ENCODE measurements at regions not wholly inside any gene's neighbourhood (a gene's known extent, or its start where the extent isn't known, plus 50 kb on each side); places are given as distances from the start of the nearest gene placed in this dataset.

DNA sequence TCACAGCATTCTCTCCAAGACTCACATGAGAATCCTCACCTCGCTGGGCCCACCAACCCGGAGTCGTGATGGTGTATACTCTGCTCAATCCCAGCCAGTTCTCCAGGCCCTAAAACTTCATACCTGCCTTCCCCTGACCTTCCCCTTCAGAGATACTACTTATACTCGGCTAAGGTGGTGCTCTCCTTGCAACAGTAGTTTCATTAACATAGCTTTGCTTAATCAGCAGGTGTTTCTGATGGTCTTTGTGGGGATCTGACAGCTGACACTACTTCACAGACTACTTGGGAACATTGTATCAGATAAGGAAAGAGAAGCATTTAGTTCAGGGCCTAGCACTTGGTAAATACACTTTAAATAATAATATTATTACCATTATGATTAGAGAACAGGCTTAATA, 301.5 kb upstream of the DAB1 start:
- no peak for DNase-seq (ENCODE audit: low spot score)

DNA sequence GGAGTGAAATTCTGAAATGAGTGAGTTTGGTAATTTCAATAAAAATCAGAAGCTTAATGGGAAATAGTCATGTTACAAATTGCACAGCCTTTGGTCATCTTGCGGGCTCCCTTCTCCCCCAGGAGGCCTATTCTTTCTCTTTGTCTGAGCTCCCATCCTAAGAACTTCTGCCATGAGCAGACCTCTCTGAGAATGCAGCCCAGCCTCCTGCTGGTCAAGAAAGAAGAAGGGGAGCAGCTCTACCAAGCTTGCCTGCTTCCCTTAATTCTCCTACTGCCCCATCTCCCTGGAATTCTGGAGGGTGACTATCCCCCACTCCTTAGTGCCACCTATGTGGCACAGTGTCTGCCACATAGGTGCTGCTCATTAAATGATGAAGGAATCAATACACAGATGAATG, 300.7 kb upstream of the DAB1 start:
- DNase-seq (ENCODE audit: low spot score) = no peak

DNA sequence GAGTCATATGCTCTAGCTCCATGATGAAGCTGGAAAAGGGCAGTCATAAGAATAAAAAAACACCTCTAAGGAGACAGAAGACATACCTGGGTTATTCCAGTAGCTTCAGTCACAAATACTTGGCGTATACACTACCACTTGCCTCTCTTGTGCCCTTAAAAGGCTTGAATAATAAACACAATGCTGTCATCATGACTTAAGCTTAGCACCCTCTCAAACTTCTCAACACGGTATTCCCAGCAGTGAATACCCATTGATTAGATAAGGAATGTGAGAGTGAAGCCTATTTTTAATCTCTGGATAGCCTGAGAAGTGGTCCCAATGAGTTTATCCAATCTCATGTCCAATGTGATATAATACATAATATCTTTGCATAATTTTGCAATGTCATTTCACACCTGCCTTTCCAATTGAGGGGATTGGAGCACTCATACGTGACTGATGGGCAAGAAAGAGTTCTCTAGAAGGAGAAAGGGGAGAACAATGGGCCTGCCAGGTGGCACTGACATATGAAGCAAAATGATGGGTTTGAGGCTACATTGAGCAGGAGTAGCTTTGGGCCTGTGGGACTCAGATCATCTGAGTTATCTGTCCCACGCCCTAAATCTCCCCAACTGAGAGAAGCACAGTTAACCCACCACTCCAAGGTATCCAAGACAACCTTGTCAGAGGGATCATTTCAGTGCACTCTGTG, 298.6 kb upstream of the DAB1 start:
- DNase-seq (ENCODE audit: low spot score) = no peak

DNA sequence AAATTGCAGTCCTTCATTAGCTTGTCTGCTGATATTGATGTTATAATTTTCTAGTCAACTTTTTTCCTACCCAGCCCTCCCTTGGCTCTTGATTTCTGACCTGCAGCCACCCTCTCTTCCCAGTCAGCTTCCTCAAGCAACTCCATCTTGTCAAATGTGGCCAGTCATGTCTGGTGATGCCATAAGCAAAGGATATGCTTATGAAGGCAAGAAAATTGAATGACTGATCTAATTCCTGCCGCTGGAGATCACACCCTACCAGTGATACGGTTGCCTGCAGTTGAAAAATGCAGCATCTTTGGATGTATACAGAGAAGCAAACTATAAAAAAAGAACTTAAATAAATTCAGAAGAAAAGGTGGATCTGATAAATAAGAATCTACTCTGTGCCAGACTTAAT, 297.1 kb upstream of the DAB1 start:
- DNase-seq (ENCODE audit: low spot score) = no peak

DNA sequence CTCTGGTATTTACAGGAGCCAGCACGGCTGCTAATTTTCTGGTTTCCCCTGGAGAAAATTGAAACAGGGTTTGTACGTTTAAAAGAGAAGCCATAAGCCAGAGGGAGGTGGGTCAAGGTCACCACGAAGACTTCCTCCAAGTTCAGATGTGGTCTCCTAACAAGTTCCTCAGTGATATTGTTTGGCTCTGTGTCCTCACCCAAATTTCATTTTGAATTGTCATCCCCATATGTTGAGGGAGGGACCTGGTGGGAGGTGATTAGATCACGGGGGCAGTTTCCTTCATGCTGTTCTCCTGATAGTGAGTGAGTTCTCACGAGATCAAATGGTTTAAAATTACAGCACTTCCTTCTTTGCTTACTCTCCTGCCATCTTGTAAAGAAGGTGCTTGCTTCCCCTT, 295.4 kb upstream of the DAB1 start:
- DNase-seq (ENCODE audit: low spot score) = no peak

DNA sequence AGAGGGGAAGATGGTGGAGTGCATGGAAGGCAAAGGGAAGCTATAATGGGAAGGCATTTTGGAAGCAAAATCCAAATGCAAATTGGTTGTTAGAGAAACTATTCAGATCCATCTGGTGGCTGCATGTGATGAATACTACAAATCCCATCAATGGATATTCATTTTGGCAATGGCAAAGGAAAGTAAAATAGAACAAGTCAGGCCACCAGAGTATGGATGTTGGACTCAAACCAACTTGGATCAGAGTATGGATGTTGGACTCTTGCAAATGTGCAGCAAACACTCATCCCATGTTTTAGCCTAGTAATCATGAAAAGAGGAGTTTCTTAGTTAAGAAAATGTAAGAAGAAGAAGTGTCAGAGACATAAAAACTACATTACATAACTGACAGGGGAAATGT, 289.6 kb upstream of the DAB1 start:
- DNase-seq (ENCODE audit: low spot score) = no peak

DNA sequence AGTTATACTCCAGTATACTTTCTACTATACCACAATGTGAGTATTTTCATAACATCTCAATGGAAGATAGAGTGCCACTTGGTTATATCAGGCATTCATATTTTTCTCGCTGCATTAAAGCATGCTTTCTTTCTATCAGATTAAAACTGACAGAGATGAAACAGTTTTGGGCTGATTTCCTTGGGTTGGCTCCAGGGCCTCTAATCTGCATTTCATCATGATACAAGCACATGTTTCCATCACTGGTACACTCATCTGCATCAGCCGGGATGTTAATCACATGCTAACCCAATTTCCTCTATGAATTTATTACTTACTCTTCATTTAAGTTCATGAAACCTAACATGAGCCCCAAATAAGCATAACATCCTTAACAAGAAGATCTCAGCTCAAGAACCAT, 289.0 kb upstream of the DAB1 start:
- no peak for DNase-seq (ENCODE audit: low spot score)

DNA sequence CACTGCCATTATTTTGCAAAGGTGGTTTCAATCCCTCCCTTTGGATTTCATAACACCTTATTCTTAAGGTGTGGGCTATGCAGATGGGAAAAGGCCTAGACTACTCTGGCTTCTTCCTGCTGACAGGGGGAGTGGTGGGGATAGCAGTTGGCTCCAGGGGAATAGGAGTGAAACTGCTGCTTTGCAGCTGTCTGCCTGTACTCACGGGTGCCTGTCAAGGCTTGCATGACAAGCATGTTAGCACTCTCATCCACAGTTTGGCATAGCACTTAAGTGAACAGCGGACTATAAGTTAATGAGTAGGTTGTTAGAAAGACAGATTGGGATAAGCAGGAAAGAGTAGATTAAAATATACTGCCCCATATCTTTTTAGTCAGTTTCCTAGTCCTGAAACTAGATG, 287.5 kb upstream of the DAB1 start:
- DNase-seq (ENCODE audit: low spot score) = no peak

DNA sequence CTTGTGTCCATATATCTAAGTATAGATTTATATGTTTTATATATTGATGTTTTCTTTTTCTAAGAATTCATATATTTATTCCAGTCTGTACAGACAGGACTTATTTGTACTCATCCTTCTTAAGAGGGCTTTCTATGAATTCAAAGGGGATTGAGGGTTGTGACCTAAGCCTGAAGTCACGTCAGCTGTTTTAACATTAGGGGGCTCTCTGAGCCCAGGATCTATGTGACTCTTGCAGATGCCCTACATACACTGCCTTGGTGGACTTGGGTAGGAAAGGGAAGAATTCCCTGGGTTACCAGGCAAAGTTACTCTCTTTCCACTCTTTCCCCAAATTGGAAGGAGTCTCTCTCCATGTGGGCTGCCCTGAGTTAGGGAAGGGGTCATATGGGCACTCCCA, 283.8 kb upstream of the DAB1 start:
- DNase-seq (ENCODE audit: low spot score) = no peak

DNA sequence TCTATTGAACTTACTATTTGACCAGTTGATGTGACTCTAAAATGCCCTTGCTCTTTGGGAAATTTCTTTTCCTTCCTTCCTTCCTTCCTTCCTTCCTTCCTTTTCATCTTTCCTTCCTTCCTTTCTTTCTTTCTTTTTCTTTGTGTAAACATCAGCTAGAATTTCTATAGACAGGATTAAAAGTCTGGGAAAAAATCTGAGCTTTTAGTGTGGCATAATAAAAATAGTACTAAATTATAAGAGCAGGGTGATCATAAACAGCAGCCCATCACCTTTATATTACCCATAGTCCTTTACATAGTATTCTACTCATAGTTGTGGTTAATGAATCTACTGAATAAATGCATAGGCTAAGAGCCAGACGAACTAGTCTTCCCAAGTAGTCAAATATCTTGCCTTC, 281.0 kb upstream of the DAB1 start:
- DNase-seq (ENCODE audit: low spot score) = no peak

DNA sequence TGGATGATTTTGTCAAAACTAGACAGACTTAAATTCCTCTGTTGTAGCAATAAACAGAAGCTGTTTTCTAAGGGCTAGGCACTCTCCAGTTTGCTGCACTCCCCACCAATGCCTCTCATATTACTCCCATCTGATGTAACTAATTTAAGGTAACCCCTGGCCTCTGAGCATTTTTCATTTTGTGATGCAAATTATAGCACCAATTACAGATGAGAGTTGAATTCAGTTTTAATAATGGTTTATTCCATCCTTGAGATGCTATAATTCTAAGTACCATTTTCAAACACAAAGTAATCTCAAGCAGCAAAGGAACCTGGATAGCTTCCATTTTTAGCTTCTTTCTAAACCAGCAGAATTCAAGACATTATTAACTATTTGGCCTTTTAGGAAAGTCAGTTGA, 280.4 kb upstream of the DAB1 start:
- no peak for DNase-seq (ENCODE audit: low spot score)

DNA sequence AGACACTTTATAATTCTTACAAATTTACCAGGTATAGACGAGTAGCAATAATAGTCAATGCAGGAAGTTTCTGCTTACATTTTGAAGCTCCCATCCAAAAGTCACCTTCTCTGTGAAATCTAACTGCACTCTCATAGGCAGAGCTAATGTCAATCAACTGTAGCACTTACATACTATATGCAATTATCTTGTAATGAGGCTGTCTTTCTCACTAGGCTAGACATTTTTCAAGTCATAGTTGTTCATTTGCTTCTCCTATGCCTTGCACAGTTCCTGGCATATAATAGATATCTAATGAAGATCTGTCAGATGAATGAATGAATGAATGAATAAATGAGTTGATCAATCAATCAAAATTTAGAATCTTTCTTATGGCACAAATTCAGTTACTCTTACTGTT, 273.0 kb upstream of the DAB1 start:
- DNase-seq (ENCODE audit: low spot score) = no peak

DNA sequence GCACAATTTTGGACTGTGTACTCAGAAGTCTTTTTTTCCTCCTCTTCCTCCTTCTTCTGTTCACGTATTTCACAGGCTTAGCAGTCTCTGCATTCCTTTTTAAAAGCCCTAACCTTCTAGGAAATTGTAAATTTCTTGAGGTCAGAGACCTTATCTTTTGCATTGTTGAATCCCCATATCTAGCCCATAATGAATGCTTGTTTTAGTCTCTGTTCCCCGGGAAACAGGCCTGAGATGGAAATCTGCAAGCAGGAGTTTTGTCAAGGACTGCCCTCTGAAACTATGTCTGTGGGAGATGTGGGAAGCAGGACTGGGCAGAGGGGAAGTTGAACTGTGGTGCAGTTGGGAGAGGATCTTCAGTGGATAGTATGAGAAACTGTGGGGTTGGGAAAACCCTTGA, 272.2 kb upstream of the DAB1 start:
- DNase-seq (ENCODE audit: low spot score) = no peak

DNA sequence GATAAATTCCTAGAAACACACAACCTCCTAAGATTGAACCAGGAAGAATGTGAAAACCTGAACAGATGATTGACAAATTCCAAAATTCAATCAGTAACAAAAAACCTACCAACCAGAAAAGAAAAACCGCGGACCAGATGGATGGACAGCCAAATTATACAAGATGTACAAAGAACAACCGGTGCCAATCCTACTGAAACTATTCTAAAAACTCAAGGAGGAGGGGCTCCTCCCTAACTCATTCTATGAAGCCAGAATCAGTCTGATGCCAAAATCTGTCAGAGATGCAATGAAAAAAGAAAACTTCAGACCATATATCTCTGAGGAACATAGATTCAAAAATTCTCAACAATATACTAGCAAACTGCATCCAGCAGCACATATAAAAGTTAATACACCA, 262.4 kb upstream of the DAB1 start:
- no peak for DNase-seq (ENCODE audit: low spot score)

DNA sequence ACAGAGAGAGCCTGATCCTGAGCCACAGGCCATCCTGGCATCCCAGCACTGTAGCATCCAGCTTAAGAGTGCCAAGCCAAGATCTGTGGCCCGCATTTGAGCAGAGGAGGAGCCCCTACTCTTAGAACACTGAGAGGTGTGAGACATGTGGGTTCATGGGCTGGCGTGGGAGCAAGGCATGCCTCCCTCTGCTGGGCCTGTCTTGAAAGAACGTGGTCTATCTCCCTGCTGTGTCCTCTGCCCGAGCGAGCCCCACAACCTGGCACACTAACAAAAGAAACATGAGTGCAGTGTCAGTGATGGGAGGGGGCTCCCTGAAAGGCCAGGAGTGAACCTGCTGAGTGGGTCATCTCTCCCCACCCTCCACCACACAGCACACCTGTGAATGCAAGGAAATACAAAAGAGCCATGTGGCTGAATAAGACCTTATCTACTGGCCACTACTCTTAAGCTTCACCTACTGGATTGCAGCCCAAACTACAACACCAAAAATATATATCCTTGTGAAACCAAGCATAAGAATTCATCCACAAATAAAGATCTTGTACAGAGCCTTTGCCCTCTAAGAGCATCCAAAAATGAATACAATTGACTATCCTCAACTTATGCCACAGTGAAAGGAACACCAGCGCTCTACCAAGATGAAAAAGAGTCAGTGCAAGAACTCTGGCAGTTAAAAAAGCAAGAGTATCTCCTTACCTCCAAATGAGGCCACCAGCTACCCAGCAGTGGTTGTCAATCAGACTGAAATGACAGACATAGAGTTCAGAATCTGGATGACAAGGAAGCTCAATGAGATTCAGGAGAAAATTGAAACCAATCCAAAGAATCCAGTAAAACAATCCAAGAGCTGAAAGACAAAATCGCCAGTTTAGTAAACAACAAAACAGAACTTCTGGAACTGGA, 259.4 kb upstream of the DAB1 start:
- DNase-seq (ENCODE audit: low spot score) = no peak

DNA sequence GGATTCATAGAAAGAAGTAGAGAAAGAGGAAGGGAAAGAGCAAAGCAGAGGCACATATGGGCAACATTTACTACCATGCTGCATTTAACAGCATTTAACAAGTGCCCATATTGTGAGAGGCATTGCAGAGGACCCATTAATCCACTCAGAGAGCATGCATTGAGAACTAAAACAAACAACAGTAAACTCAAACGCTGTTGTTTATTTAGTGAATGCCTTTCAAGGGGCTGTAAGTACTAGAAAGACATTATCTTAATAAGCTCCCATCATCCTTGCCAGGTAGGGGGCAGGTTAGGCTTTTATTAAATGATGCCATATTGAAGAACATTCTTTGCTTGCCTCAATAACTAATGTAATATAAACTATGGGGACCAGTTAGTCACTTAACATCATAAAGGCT, 254.3 kb upstream of the DAB1 start:
- no peak for DNase-seq (ENCODE audit: low spot score)

DNA sequence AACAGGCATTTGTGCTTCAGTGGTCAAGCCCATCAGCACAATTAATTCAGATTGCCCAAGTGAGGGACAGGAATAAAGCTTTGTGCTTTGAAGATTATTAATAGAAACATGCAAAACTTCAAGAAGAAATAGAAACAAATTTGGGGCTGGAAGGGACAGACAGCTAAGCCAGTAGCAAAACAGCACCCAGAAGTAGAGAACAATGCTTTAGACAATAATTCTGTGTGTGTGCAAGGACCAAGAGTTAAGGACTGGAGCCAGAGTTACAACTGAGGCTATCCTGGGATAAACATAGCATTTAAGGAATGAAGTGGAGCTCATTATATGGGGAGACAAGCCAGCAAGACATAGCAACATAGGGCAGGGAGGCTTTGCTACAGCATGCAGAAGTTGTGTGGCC, 251.9 kb upstream of the DAB1 start:
- no peak for DNase-seq (ENCODE audit: low spot score)

DNA sequence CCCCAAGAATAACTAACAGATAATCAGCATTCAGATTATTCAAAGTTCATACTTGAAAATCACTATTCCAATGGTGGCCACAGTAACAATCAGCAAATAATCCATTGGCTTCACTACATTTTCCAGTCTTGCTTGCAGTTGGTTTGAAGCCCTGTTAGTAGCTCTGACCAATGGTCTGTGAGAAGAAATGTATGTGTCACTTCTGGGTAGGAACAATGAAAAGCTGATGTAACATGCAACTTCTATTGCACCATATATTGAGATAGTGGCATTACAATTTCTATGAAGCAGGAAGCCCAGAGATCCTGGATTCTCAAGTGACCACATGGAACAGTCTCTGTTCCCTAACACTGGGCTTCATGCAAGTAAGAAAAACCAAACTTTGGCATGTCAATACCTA, 250.9 kb upstream of the DAB1 start:
- no peak for DNase-seq (ENCODE audit: low spot score)

DNA sequence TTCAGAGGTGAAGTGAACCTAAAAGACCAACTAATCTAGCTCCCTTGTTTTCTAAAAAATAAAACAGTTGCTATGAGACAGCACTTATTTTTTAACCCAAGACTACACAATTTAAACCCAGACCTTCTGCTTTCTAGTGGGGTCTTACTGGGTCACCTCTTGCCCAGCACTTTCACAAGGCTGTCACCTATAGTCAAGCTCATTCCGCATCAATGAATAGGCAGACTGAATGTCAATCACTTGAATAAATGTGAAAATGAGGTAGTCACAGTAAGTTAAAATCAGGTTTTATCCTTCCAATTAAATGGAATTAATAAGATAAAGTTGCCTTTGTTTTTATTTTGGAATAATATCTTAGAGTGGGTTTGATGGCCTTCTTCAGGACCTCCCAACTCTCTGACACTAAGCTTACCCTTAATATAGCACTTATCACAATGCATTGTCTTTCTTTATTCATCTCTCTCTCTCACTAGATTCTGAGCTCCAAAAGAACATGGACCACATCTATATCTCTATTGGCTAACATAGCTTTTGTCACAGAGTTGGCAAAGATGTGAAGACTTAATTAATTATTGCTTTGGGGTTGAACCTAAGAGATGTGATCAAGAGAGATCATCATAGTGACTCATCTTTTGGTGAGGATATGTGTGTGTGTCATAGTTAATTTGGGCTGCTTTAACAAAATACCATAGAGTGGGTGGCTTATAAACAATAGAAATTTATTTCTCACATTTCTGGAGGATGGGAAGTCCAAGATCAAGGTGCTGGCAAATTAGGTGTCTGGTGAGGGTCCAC, 248.7 kb upstream of the DAB1 start:
- no peak for DNase-seq (ENCODE audit: low spot score)

DNA sequence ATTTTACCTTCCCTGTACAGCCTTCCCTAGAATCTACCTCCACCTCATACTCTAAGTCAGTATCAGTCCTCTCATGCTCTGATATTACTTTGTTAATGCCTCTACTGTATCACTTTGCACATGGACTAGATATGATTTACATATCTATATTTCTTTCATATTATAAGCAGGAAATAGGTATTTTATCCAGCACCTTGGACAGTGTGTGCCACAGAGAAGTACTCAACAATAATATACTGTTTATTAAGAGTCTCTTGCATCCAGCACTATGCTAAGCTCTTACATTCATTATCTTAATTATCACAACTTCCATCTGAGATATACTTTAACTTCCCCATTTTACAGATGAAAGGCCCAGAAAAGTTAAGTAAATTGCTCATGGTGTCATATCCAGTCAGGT, 247.9 kb upstream of the DAB1 start:
- DNase-seq (ENCODE audit: low spot score) = no peak

DNA sequence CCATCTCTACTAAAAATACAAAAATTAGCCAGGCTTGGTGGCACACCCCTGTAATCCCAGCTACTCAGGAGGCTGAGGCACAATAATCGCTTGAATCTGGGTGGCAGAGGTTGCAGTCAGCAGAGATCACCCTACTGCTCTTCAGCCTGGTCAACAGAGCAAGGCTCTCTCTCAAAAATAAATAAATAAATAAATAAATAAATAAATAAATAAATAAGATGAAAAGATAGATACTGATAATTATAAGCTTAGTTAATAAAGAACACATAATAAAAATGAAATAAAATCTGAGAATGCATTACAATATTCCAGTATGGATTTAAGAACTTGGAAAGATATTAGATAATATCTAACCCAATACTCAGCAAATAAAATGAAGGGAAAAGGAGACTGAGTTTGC, 235.9 kb upstream of the DAB1 start:
- no peak for DNase-seq (ENCODE audit: low spot score)

DNA sequence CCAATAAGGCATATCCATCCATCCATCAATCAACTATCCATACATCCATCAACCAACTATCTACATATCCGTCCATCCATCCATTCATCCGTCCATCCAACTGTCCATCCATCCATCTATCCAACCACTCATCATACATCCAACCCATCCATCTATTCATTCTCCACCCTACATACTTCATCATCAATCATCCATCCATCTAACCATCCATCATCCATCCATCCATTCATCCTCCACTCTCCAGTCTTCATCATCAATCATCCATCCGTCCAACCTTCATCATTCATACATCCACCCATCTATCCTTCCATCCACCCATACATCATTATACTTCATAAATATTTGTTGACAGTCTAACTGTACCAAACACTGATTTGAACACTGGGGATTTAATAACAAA, 231.3 kb upstream of the DAB1 start:
- DNase-seq (ENCODE audit: low spot score) = no peak

DNA sequence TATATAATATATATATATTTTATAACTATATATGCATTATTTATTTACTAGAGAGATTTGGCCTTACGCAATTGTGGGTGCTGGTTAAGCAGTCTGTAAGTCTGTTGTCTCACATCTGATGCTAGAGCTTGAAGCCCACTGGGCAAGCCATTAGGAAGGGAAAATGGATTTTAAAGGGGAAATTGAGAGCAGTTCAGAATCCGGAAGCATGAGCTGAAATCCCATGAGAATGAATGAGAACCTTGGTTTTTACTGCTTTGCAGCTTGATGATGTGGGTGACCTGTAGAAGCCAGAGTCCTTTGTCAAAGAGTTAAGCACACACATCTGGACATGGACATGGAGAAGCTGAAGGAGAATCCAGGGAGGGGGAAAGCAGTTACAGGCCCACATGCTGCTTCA, 220.8 kb upstream of the DAB1 start:
- no peak for DNase-seq (ENCODE audit: low spot score)

Data from mucosa of gallbladder (tissue), 1 donor.